ENCODE measurements at regions not wholly inside any gene's neighbourhood (a gene's known extent, or its start where the extent isn't known, plus 50 kb on each side); places are given as distances from the start of the nearest gene placed in this dataset.

GRCh38 chr11:39209981-39210380, 2249.5 kb downstream of the LRRC4C start:
- BruUV-seq (replicated peaks), result no TSS peak
- no peak for TF ChIP-seq CTCF (IDR thresholded peaks at IDR 0.05; ENCODE audit: unreplicated experiment)
- H3K9me3 Mint-ChIP-seq (ENCODE audit: low read depth, unreplicated experiment), result peaks cover 9% of the 10 kb centered on the region
- CTCF ChIA-PET, result no interaction called here
- intact Hi-C loops (cut with micrococcal nuclease; ENCODE audit: unreplicated experiment), result loop anchor here (1.0 kb wide), 1 partner anchor 14 kb away; no protein-coding TSS in a partner anchor
- no peaks in the 10 kb centered on the region for H3K4me1 Mint-ChIP-seq (ENCODE audit: low read depth, unreplicated experiment)
- H3K27me3 Mint-ChIP-seq (ENCODE audit: unreplicated experiment), result no peaks in the 10 kb centered on the region
- H3K27ac Mint-ChIP-seq (ENCODE audit: unreplicated experiment), result no peak overlapping the region
- DNase-seq, result no peak
- H3K36me3 Mint-ChIP-seq (ENCODE audit: insufficient read depth, unreplicated experiment), result no peaks in the 10 kb centered on the region
- H3K4me3 Mint-ChIP-seq (ENCODE audit: low read depth, unreplicated experiment), result no peak overlapping the region

DNA sequence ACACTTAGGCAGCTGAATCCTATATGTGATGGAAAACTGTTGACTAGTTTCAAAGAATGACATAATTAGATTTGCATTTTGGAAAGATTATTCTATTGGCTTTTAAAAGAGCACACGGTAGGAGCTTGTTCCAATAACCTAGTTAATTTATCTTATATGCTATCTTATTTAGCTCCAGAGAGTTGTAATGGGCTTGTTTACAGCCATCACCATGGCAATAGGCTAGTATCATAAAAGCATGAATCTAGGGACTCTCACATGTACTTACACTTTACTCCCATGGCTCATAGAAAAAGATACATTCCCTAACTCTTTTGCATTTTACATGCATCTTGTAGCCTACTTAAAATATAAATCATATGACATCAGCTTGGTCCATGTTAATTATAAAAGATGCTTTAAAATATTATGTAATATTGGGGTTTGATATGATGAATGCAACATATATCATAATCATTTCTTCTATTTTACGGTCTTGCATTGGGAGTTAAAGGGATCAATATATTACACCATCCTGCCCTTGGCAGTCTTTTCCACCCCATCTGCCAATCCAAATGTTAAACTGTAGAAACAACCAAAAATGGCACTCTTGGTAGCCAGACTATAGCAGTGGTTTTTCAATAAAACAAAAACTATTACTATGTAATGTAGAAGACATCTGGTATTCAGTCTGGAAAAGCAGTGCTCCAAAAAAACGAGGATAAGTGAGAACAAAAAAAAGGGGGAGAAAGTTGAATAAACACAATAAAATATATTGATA, 2254.0 kb downstream of the LRRC4C start:
- no peak for DNase-seq
- Mint-ChIP-seq H3K27me3 (ENCODE audit: unreplicated experiment) (no peaks in the 10 kb centered on the region), H3K9me3 (ENCODE audit: low read depth, unreplicated experiment) (peaks cover 7% of the 10 kb centered on the region), H3K4me1 (ENCODE audit: low read depth, unreplicated experiment) (no peaks in the 10 kb centered on the region), H3K36me3 (ENCODE audit: insufficient read depth, unreplicated experiment) (no peaks in the 10 kb centered on the region), H3K27ac (ENCODE audit: unreplicated experiment) (no peak overlapping the region), H3K4me3 (ENCODE audit: low read depth, unreplicated experiment) (no peak overlapping the region)
- no TSS peak for BruUV-seq (replicated peaks)
- intact Hi-C loops (cut with micrococcal nuclease; ENCODE audit: unreplicated experiment), result no loop called here
- TF ChIP-seq CTCF (IDR thresholded peaks at IDR 0.05; ENCODE audit: unreplicated experiment), result no peak
- CTCF ChIA-PET, result no interaction called here

GRCh38 chr11:39192671-39193070, 2266.8 kb downstream of the LRRC4C start:
- CTCF ChIA-PET, result no interaction called here
- no peak for TF ChIP-seq CTCF (IDR thresholded peaks at IDR 0.05; ENCODE audit: unreplicated experiment)
- no peaks in the 10 kb centered on the region for H3K4me1 Mint-ChIP-seq (ENCODE audit: low read depth, unreplicated experiment)
- peaks cover 6% of the 10 kb centered on the region for H3K9me3 Mint-ChIP-seq (ENCODE audit: low read depth, unreplicated experiment)
- intact Hi-C loops (cut with micrococcal nuclease; ENCODE audit: unreplicated experiment), result no loop called here
- no peak overlapping the region for H3K4me3 Mint-ChIP-seq (ENCODE audit: low read depth, unreplicated experiment)
- no peak overlapping the region for H3K27ac Mint-ChIP-seq (ENCODE audit: unreplicated experiment)
- DNase-seq, result no peak
- no TSS peak for BruUV-seq (replicated peaks)
- H3K27me3 Mint-ChIP-seq (ENCODE audit: unreplicated experiment), result no peaks in the 10 kb centered on the region
- H3K36me3 Mint-ChIP-seq (ENCODE audit: insufficient read depth, unreplicated experiment), result no peaks in the 10 kb centered on the region

- no peaks in the 10 kb centered on the region for H3K36me3 Mint-ChIP-seq (ENCODE audit: insufficient read depth, unreplicated experiment)
- no peak overlapping the region for H3K27ac Mint-ChIP-seq (ENCODE audit: unreplicated experiment)
- no peak for DNase-seq
- BruUV-seq (replicated peaks), result no TSS peak
- TF ChIP-seq CTCF (IDR thresholded peaks at IDR 0.05; ENCODE audit: unreplicated experiment), result no peak
- CTCF ChIA-PET, result no interaction called here
- H3K4me3 Mint-ChIP-seq (ENCODE audit: low read depth, unreplicated experiment), result no peak overlapping the region
- H3K9me3 Mint-ChIP-seq (ENCODE audit: low read depth, unreplicated experiment), result peaks cover 10% of the 10 kb centered on the region
- intact Hi-C loops (cut with micrococcal nuclease; ENCODE audit: unreplicated experiment), result no loop called here
- H3K4me1 Mint-ChIP-seq (ENCODE audit: low read depth, unreplicated experiment), result no peaks in the 10 kb centered on the region
- no peaks in the 10 kb centered on the region for H3K27me3 Mint-ChIP-seq (ENCODE audit: unreplicated experiment)
These were observed 2268.7 kb downstream of the LRRC4C start for GRCh38 chr11:39190751-39191150.

All from Calu3 (cell line).